GM20000 (cell line): ENCODE measurements at regions not wholly inside any gene's neighbourhood (a gene's known extent, or its start where the extent isn't known, plus 50 kb on each side); places are given as distances from the start of the nearest gene placed in this dataset.

Experiments used
- DNase-seq: peaks from one replicate; pipeline ENCODE4 v3.0.0; 2012; ENCODE audit warnings: low spot score
- TF ChIP-seq, protein P1 (sequence below): IDR thresholded peaks from 2 replicates; pipeline ENCODE4 v1.5.1; 2012; ENCODE audit warnings: mild to moderate bottlenecking, control low read depth; ENCODE audit errors: extremely low read depth, missing control alignments

DNA sequence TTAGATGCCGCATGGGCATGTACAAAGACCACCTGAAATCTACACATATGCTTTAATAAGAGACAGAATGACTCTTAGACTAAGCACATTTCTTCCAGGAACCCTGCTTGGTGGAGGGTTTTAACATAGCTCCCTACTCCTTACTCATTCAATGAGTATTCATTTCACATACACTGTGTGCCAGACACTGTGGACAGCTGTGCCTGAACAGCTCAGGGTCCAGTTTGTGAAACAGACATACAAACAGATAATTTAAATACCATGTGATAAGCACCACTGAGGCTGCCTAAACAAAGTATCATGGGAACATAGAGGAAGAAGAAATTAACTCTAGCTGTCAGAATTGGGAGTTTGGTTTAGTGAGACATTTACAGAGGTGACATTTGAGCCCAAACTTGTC is 65.2 kb upstream of the ITPRID1 start:
- TF ChIP-seq, protein P1, sequence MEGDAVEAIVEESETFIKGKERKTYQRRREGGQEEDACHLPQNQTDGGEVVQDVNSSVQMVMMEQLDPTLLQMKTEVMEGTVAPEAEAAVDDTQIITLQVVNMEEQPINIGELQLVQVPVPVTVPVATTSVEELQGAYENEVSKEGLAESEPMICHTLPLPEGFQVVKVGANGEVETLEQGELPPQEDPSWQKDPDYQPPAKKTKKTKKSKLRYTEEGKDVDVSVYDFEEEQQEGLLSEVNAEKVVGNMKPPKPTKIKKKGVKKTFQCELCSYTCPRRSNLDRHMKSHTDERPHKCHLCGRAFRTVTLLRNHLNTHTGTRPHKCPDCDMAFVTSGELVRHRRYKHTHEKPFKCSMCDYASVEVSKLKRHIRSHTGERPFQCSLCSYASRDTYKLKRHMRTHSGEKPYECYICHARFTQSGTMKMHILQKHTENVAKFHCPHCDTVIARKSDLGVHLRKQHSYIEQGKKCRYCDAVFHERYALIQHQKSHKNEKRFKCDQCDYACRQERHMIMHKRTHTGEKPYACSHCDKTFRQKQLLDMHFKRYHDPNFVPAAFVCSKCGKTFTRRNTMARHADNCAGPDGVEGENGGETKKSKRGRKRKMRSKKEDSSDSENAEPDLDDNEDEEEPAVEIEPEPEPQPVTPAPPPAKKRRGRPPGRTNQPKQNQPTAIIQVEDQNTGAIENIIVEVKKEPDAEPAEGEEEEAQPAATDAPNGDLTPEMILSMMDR, result no peak
- no peak for DNase-seq

DNA sequence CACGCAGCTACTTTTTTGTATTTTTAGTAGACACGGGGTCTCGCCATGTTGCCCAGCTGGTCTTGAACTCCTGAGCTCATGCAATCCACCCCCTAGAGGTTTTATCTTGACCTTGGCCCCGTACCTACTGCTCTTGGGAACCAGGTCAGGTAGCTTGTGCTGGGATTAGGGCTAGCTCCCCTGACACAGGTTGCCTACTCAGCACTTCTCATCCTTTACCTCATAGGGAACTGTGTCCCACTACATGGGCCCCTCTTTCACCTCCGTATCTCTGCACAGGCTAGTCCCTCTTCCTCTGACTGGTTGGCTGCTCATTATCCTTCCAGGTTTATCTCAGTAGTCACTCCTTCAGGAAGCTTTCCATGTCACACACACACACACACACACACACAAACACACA is 58.0 kb upstream of the ITPRID1 start:
- DNase-seq, result no peak
- TF ChIP-seq, protein P1, result no peak

DNA sequence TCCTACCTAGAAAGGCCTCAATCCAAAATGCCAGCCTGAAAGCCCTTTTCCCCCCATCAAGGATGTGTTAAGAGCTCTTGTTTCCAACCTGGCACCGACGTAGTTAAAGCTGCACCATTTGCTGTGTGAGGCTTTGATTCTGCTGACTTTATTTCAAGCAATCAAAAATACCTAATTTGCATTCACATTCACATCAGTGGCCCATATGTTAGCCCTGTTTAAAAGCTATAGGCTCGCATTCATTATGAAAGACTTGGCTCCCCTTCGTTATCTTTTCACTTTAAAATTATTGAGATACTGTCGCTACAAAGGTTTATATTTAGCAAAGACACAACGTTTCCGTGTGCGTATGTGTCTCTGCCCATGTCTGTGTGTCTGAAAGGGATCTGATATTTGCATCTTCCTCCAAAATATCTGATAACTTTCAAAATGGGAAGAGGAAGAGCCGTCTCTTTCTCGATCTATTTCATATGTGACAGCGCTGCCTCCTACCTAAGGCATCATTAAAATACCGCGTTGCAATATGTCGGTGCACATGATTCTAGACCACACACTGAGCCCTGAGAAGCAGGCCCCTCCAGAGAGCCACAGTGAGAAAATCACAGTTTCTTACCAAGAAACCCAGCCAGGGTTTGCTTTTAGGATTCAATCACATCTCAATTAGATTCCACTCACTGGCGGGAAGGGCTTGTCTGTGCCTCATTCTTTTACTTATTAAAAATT is 57.1 kb upstream of the ITPRID1 start:
- DNase-seq, result no peak
- TF ChIP-seq, protein P1, result no peak

DNA sequence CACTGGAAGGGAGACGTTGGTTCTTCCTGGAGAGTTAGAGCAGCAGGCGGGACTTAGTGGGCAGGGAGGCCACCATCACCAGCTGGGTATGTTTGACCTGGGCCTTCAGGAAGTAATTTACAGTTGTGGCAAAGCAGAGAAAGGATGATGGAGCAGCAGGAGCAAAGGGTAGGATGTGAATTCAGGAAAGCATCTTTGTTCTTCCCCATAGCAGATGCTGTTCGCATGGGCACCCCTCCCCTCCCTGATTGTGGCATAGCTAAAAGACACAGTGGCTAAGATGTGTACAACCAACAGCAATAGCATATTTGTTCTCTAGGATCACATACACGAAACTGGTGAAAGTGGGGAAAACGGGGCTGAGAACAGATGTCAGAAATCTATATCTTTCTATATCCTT is 56.3 kb upstream of the ITPRID1 start:
- DNase-seq, result no peak
- TF ChIP-seq, protein P1, result no peak

DNA sequence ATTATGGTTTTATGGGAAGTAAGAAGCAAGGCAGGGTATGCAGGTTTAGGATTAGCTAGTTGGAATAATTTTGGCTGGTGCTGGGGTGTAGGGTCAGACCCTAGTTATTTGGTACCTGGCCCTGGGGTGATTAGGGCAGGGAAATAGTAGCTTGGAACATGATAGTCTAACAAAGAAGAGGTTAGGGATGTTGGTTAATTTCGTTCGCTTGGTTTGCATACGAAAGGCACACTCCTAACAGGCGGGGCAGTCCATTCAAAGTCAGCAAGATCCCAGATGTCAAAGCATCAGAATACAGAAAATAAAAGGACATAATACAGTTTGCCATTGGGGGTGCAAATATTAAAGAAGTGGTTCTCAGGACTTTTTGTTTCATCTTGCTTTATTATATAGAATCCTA is 55.7 kb upstream of the ITPRID1 start:
- TF ChIP-seq, protein P1, result no peak
- no peak for DNase-seq

DNA sequence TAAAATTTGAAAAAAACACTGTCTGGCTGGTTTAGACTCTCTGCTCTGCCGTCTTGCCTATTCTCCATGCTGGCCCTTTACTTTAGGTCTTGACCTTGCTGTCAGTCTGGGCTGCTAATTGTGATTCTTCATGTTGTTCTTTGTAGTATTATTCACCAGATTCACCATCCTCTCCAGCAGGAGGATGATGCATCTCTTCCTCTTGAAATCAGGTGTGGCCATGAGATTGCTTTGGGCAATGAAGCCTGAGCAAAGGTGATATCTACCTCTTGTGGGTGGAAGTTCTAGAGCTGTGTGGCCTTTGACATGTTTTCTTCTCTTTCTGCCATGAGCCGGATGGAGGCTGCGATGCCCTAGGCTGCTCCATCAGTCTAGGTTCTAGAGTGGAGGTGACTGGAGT is 51.3 kb upstream of the ITPRID1 start:
- no peak for DNase-seq
- TF ChIP-seq, protein P1, result no peak
